Thyroid gland (tissue), 4 donors: ENCODE measurements at regions not wholly inside any gene's neighbourhood (a gene's known extent, or its start where the extent isn't known, plus 50 kb on each side); places are given as distances from the start of the nearest gene placed in this dataset.

Source experiments
- DNase-seq, 2 donors: peaks; one replicate each; pipeline ENCODE4 v3.0.0-alpha.2; 2019
- H3K27ac ChIP-seq, 3 donors: fragments of 200-600 bp; sonication (generic); 1 replicate in 2 of 3; 2 replicates in 1 of 3; pipeline ENCODE4 v1.5.1; 2016 to 2019; ENCODE audit warnings: mild to moderate bottlenecking in 1 of 3, moderate library complexity in 1 of 3
- H3K27me3 ChIP-seq: fragments of 200-600 bp; sonication (generic); one replicate; pipeline ENCODE4 v1.5.1; 2019
- H3K36me3 ChIP-seq, 2 donors: fragments of 200-600 bp; sonication (generic); one replicate each; pipeline ENCODE4 v1.5.1; 2016 to 2019
- H3K4me1 ChIP-seq, 2 donors: fragments of 200-600 bp; sonication (generic); one replicate each; pipeline ENCODE4 v1.5.1; 2017 to 2019
- H3K4me3 ChIP-seq, 3 donors: fragments of 200-600 bp; sonication (generic); replicated peaks in 1 of 3; 1 replicate in 2 of 3; 2 replicates in 1 of 3; pipeline ENCODE4 v1.5.1; 2016; ENCODE audit warnings: mild to moderate bottlenecking in 1 of 3
- H3K9me3 ChIP-seq: fragments of 200-600 bp; sonication (generic); one replicate; pipeline ENCODE4 v1.5.1; 2017
- CTCF ChIP-seq, 6 experiments: fragments of 200-600 bp in 3 of 6; fragments of 450-650 bp in 3 of 6; sonication (generic) in 3 of 6; IDR thresholded peaks; one replicate each; pipeline ENCODE4 v1.5.1; 2016 to 2019; ENCODE audit warnings: antibody characterized with exemption in 6 of 6, mild to moderate bottlenecking in 2 of 6, inconsistent platforms in 1 of 6, moderate library complexity in 1 of 6
- POLR2A ChIP-seq, 2 donors: fragments of 450-650 bp; IDR thresholded peaks; one replicate each; pipeline ENCODE4 v1.6.1; 2017; ENCODE audit warnings: antibody characterized with exemption in 2 of 2, mild to moderate bottlenecking in 2 of 2, moderate library complexity in 1 of 2
- WGBS, 2 donors: methylation state at CpG; one replicate each; pipeline ENCODE4 v1.1.5; 2017; 5-methylcytosine and 5-hydroxymethylcytosine counted together
- intact Hi-C: fragments of 100-400 bp; cut with DNase I; formaldehyde crosslinking; loops from one replicate; pipeline ENCODE4 v1.15.1; 2023

DNA sequence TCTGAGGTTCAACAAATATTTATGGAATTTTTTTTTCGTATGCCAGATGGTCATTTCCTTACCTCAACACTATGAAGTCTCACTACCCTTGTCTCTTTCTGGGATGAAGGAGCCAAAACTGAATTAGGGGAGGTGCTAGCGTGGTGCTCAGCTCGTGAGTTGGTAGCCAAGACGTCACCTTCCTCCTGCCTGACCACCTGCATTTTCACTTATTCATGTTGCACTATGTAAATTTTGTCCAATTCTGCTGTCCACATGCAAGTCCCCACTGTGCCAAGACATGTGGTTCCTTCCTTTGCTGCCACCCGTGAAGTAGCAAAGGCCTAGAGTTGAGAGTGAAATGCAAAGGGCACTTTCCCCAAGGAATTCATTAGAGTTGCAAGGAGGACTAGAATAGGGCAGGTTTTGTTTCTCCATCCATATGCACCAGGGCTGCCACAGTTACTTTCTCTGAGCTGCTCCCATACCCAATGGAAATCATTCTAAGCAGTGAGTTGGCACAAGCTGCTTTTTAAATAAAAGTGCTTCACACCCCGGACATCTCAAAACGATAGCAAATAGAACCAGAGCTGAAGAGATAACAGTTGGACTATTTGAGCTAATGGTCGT lies 591.3 kb upstream of the NOX3 start:
- DNase-seq, result no peak
- H3K36me3 ChIP-seq, result no peaks in the 10 kb centered on the region
- H3K9me3 ChIP-seq, result no peaks in the 10 kb centered on the region
- intact Hi-C loops, result no loop called here
- no peaks in the 10 kb centered on the region for H3K4me1 ChIP-seq
- no peak overlapping the region for H3K4me3 ChIP-seq
- no peaks in the 10 kb centered on the region for H3K27me3 ChIP-seq
- no peak overlapping the region for H3K27ac ChIP-seq
- WGBS, 2 donors, result 89 to 92% methylated on average over 8 of the region's 8 CpGs
- TF ChIP-seq POLR2A (IDR thresholded peaks at IDR 0.05) (no peak), CTCF (IDR thresholded peaks at IDR 0.05) (no peak)

- H3K9me3 ChIP-seq, result no peaks in the 10 kb centered on the region
- no peaks in the 10 kb centered on the region for H3K4me1 ChIP-seq
- no peak overlapping the region for H3K4me3 ChIP-seq
- H3K27ac ChIP-seq, result no peak overlapping the region
- no peak for DNase-seq
- H3K36me3 ChIP-seq, result no peaks in the 10 kb centered on the region
- intact Hi-C loops, result no loop called here
- TF ChIP-seq CTCF (IDR thresholded peaks at IDR 0.05), result no peak
- TF ChIP-seq POLR2A (IDR thresholded peaks at IDR 0.05), result no peak
- 74 to 79% methylated on average over 2 of the region's 2 CpGs for WGBS, 2 donors
- no peaks in the 10 kb centered on the region for H3K27me3 ChIP-seq
Observed at GRCh38 chr6:156046268-156046665, 590.6 kb upstream of the NOX3 start.

DNA sequence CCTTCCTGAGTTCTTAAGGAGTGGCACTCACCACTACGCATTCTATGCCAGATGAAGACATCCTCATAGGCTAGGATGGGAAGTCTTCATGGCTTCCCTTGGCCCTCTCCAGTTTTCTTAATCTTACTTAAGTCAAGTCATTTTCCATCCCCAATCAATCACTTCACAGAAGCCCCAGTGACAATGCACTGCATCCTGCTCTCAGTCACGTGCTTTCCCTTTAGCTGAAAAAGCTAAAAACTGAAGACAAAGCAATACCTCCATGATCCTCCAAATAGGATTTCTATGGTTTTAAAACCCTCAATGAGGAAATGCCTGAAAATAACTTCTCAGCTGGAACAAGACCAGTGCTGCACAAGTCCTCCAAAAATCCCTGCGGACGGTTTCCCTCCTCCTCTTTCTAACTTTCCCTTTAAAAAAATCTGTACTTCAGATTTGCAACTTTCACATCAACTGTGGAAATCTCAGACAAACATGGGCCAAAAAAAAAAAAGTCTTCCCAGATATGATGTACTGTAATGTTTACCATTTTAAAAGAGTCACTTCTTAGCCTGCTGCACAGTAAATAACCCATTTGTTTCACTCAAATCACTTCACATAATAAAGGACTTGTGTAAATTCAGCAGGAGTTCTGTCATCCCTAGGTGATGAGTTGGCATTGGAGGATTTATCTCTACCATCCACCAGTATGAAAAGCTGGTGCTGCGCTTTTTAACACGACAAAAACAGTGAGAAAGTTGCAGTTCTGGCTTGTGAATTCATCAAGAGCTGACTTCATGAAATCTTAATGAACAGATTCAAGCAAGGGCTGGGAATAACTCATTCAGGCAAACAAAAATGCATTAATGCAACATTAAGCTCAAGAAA lies 590.0 kb upstream of the NOX3 start:
- Histone ChIP-seq H3K27me3 (no peaks in the 10 kb centered on the region), H3K4me3 (no peak overlapping the region), H3K36me3 (no peaks in the 10 kb centered on the region), H3K27ac (no peak overlapping the region), H3K4me1 (no peaks in the 10 kb centered on the region), H3K9me3 (no peaks in the 10 kb centered on the region)
- DNase-seq, result no peak
- TF ChIP-seq CTCF (IDR thresholded peaks at IDR 0.05), result no peak
- TF ChIP-seq POLR2A (IDR thresholded peaks at IDR 0.05), result no peak
- intact Hi-C loops, result no loop called here
- 64 to 78% methylated on average over 6 of the region's 6 CpGs for WGBS, 2 donors

DNA sequence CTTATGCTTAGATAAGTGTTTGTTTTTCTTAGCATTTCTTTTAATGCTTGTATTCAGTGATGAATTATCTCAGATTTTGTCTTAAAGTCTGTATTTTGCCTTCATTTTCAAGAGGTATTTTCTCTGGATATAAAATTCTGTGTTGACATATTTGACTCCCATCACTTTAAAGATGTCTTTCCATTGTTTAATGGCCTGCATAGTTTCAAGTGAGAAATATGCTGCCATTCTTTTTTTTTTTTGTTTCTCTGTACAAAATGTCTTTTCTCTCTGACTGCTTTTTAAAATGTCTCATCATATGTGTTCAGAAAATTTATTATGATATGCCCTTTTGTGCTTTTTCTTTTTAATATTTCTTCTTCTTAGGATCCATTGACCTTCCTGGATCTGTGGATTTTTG lies 578.0 kb upstream of the NOX3 start:
- TF ChIP-seq CTCF (IDR thresholded peaks at IDR 0.05) (no peak), POLR2A (IDR thresholded peaks at IDR 0.05) (no peak)
- no peaks in the 10 kb centered on the region for H3K36me3 ChIP-seq
- no peaks in the 10 kb centered on the region for H3K9me3 ChIP-seq

DNA sequence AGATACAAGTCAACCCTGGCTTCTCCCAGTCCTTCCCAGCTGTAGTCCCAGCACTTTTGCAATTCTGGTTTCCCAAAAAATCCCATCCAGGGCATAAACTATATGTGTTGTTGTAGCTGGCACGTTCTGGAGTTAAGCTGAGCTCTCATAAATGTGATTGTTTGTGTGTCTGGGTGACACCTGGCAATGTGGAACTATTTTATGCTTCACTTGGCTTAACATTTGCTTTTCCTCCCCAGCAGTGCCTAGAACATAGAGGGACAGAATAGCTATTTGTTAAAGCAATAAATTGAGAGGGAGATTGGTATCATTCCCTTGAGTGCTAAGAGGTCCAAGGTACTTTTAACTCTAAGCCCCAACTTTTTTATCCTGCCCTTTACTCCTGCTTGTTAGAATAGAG lies 575.9 kb upstream of the NOX3 start:
- Histone ChIP-seq H3K4me3 (no peak overlapping the region), H3K27me3 (no peaks in the 10 kb centered on the region), H3K36me3 (no peaks in the 10 kb centered on the region), H3K27ac (no peak overlapping the region), H3K9me3 (no peaks in the 10 kb centered on the region), H3K4me1 (peaks cover 0 to 6% of the 10 kb centered on the region in 2 donors)
- 18 to 57% methylated on average over 1 of the region's 1 CpG for whole genome bisulfite sequencing, 2 donors
- intact Hi-C loops, result no loop called here
- TF ChIP-seq CTCF (IDR thresholded peaks at IDR 0.05) (no peak), POLR2A (IDR thresholded peaks at IDR 0.05) (no peak)
- DNase-seq, result no peak

More for the DNA sequence above, 578.0 kb upstream of the NOX3 start:
- no peak for DNase-seq
- no peak overlapping the region for H3K27ac ChIP-seq
- no peak overlapping the region for H3K4me3 ChIP-seq
- intact Hi-C loops, result no loop called here
- H3K4me1 ChIP-seq, result peaks cover 0 to 6% of the 10 kb centered on the region in 2 donors
- no peaks in the 10 kb centered on the region for H3K27me3 ChIP-seq
